ENCODE measurements at regions not wholly inside any gene's neighbourhood (a gene's known extent, or its start where the extent isn't known, plus 50 kb on each side); places are given as distances from the start of the nearest gene placed in this dataset.

DNA sequence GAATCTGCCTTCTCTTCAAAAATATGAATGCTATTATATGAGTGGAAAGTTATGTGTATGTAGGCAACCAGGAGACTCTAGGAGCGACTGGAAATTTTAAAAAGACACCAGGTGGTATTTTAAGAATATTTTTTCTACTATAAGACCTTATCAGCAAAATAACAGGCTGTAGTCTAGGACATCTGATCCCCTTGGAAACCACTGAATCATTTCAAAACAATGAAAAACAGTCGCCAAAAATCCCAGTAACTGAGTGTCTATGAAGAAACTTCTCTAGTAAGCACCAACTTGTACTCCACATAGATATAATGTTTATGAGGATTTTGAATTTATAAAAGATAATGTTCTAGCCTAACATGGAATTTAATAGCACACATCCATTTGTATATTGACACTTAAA is 358.5 kb downstream of the GPATCH2 start:
- WGBS, 2 donors = 63 to 73% methylated on average over 2 of the region's 2 CpGs
- Histone ChIP-seq H3K27ac (no peak overlapping the region), H3K4me1 (no peaks in the 10 kb centered on the region), H3K27me3 (no peaks in the 10 kb centered on the region), H3K4me3 (no peak overlapping the region), H3K36me3 (no peaks in the 10 kb centered on the region), H3K9me3 (no peaks in the 10 kb centered on the region)
- ATAC-seq (ENCODE audit: low FRiP score in 2 of 2) (no peak), DNase-seq (no peak)
- no peak for TF ChIP-seq EP300 (IDR thresholded peaks at IDR 0.05)
- no peak for TF ChIP-seq POLR2A (IDR thresholded peaks at IDR 0.05)
- no peak for TF ChIP-seq POLR2AphosphoS5 (IDR thresholded peaks at IDR 0.05)
- TF ChIP-seq, protein P1, sequence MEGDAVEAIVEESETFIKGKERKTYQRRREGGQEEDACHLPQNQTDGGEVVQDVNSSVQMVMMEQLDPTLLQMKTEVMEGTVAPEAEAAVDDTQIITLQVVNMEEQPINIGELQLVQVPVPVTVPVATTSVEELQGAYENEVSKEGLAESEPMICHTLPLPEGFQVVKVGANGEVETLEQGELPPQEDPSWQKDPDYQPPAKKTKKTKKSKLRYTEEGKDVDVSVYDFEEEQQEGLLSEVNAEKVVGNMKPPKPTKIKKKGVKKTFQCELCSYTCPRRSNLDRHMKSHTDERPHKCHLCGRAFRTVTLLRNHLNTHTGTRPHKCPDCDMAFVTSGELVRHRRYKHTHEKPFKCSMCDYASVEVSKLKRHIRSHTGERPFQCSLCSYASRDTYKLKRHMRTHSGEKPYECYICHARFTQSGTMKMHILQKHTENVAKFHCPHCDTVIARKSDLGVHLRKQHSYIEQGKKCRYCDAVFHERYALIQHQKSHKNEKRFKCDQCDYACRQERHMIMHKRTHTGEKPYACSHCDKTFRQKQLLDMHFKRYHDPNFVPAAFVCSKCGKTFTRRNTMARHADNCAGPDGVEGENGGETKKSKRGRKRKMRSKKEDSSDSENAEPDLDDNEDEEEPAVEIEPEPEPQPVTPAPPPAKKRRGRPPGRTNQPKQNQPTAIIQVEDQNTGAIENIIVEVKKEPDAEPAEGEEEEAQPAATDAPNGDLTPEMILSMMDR (IDR thresholded peaks at IDR 0.05) = no peak

DNA sequence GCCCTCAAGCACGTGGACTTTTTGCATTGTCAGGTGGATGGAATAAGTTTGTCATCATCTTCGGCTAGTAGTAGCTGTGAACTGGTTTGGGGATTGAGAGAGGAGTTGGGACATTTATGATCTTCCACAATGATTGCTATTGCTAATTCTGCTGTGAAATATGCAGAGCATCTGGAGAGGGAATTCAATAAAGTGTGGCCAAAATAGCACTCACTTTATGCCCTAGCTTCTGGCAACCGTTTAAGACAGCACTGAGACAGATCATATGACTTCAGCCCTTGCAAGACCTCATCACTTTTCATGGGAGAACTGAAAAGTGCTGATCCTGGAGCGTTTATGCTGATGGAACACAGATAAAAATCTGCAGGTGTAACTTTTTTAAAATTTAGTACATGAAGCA is 360.8 kb downstream of the GPATCH2 start:
- no peaks in the 10 kb centered on the region for H3K4me1 ChIP-seq
- no peaks in the 10 kb centered on the region for H3K36me3 ChIP-seq
- WGBS, 2 donors = 42 to 54% methylated on average over 4 of the region's 4 CpGs
- TF ChIP-seq, protein P1 (IDR thresholded peaks at IDR 0.05) = no peak
- no peak for TF ChIP-seq EP300 (IDR thresholded peaks at IDR 0.05)
- no peak for TF ChIP-seq POLR2AphosphoS5 (IDR thresholded peaks at IDR 0.05)
- TF ChIP-seq POLR2A (IDR thresholded peaks at IDR 0.05) = no peak
- no peaks in the 10 kb centered on the region for H3K27me3 ChIP-seq
- ATAC-seq (ENCODE audit: low FRiP score in 2 of 2) (no peak), DNase-seq (no peak)
- H3K27ac ChIP-seq = no peak overlapping the region
- H3K9me3 ChIP-seq = no peaks in the 10 kb centered on the region
- H3K4me3 ChIP-seq = no peak overlapping the region

DNA sequence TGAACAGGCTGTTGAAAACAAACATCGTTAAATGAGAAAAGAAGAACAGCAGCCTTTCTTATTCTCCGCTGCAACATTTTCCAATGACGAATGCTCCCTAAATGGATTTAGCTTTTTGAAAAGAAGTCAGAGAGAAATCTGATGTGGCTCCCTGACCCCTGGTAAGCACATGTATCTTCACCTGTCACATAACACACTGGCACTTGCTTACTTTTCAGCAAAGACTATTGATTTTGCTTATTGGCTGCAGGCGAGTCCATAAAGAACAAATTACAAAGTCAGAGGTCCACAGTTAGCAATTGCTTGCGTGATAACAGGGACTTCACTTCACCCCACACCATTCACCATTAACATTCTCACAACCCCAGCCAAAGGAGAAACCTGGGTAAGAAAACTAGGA is 362.8 kb downstream of the GPATCH2 start:
- Histone ChIP-seq H3K4me3 (no peak overlapping the region), H3K27ac (no peak overlapping the region), H3K9me3 (no peaks in the 10 kb centered on the region), H3K4me1 (no peaks in the 10 kb centered on the region), H3K27me3 (no peaks in the 10 kb centered on the region), H3K36me3 (no peaks in the 10 kb centered on the region)
- DNase-seq (no peak), ATAC-seq (ENCODE audit: low FRiP score in 2 of 2) (no peak)
- TF ChIP-seq POLR2AphosphoS5 (IDR thresholded peaks at IDR 0.05) = no peak
- TF ChIP-seq EP300 (IDR thresholded peaks at IDR 0.05) = no peak
- TF ChIP-seq, protein P1 (IDR thresholded peaks at IDR 0.05) = no peak
- no peak for TF ChIP-seq POLR2A (IDR thresholded peaks at IDR 0.05)
- WGBS, 2 donors = 84 to 90% methylated on average over 5 of the region's 5 CpGs

DNA sequence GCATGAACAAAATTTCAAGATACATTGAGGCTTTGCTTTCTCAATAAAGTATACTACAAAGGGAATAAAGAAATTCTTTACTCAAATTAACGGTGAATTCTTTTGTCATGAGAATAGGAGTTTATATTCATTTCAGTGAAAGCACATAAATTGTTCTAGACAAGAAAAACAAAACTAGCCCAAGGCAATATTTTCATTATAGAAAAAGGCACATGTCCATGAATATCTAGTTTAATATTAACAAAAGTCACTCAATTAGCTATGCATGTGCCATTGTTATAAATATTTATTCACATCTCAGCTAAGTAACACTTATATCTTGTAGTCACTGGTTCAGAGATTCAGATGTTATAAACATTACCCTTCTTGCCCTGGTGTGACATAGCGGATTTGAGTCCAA is 369.3 kb downstream of the GPATCH2 start:
- ATAC-seq (ENCODE audit: low FRiP score in 2 of 2) (no peak), DNase-seq (no peak)
- TF ChIP-seq, protein P1 (IDR thresholded peaks at IDR 0.05) = no peak
- TF ChIP-seq POLR2A (IDR thresholded peaks at IDR 0.05) (no peak), POLR2AphosphoS5 (IDR thresholded peaks at IDR 0.05) (no peak), EP300 (IDR thresholded peaks at IDR 0.05) (no peak)
- H3K9me3 ChIP-seq = no peaks in the 10 kb centered on the region
- no peaks in the 10 kb centered on the region for H3K4me1 ChIP-seq
- no peak overlapping the region for H3K27ac ChIP-seq
- 77 to 86% methylated on average over 2 of the region's 2 CpGs for WGBS, 2 donors
- no peak overlapping the region for H3K4me3 ChIP-seq
- H3K36me3 ChIP-seq = no peaks in the 10 kb centered on the region
- no peaks in the 10 kb centered on the region for H3K27me3 ChIP-seq

DNA sequence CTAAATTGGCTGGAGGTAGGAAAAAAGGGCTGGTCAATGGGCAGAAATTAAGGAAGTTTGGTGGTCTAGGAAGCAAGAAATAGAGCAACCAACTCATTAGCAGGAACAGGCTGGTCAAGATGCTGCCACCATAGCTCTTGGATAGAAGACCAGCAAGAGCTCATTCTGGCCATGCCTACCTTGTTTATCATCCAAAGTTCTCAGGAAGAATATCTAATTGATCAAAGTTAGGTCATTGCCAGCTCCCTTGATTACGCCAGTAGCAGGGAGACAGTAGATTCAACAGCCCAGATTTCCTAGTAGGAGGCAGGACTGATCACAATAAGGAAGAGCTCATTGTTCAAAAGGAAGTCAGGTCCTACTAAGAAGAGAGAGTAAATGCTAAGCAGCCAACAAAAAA is 370.2 kb downstream of the GPATCH2 start:
- DNase-seq (no peak), ATAC-seq (ENCODE audit: low FRiP score in 2 of 2) (no peak)
- no peaks in the 10 kb centered on the region for H3K9me3 ChIP-seq
- H3K4me1 ChIP-seq = no peaks in the 10 kb centered on the region
- H3K4me3 ChIP-seq = no peak overlapping the region
- H3K27ac ChIP-seq = no peak overlapping the region
- H3K27me3 ChIP-seq = no peaks in the 10 kb centered on the region
- H3K36me3 ChIP-seq = no peaks in the 10 kb centered on the region
- WGBS, 2 donors = 85 to 93% methylated on average over 1 of the region's 1 CpG
- no peak for TF ChIP-seq POLR2AphosphoS5 (IDR thresholded peaks at IDR 0.05)
- no peak for TF ChIP-seq EP300 (IDR thresholded peaks at IDR 0.05)
- TF ChIP-seq, protein P1 (IDR thresholded peaks at IDR 0.05) = no peak
